ENCODE measurements at regions not wholly inside any gene's neighbourhood (a gene's known extent, or its start where the extent isn't known, plus 50 kb on each side); places are given as distances from the start of the nearest gene placed in this dataset.

- peaks cover 20 to 37% of the 10 kb centered on the region in 2 donors for H3K4me1 ChIP-seq (replicated peaks in 1 of 2)
- ATAC-seq (replicated peaks in 6 of 8) = peak; percentile 8 to 63 (median 49)
- H3K27ac ChIP-seq = no peak overlapping the region
- in situ Hi-C loops (cut with MboI; ENCODE audit: low pct_unique_long_range_greater_than_20kb in 2 of 9, low sequenced_read_pairs in 9 of 9, unreplicated experiment in 9 of 9) = no loop called here
- H3K4me3 ChIP-seq = no peak overlapping the region
- 8 to 96% (median 40%) methylated on average over 1 to 4 of the region's 9 CpGs; no CpG with 5 or more reads in 7 of the 10 experiments for WGBS, 10 experiments
Observed at GRCh38 chr12:124632519-124632984, 65.1 kb upstream of the NCOR2 start.

GRCh38 chr12:124631681-124632256, 64.4 kb upstream of the NCOR2 start:
- no peak overlapping the region for H3K27ac ChIP-seq
- peaks cover 16 to 35% of the 10 kb centered on the region in 2 donors for H3K4me1 ChIP-seq (replicated peaks in 1 of 2)
- no peak overlapping the region for H3K4me3 ChIP-seq
- in situ Hi-C loops (cut with MboI; ENCODE audit: low pct_unique_long_range_greater_than_20kb in 2 of 9, low sequenced_read_pairs in 9 of 9, unreplicated experiment in 9 of 9) = no loop called here
- WGBS, 10 experiments = 78 to 100% (median 87%) methylated on average over 1 to 5 of the region's 11 CpGs; no CpG with 5 or more reads in 3 of the 10 experiments
- ATAC-seq (replicated peaks in 6 of 8) = peak in 3 of 8 experiments; percentile 5 to 68 (median 40)

GRCh38 chr12:124630791-124631313, 63.4 kb upstream of the NCOR2 start:
- no peak for ATAC-seq (replicated peaks in 6 of 8)
- peaks cover 14 to 31% of the 10 kb centered on the region in 2 donors for H3K4me1 ChIP-seq (replicated peaks in 1 of 2)
- H3K4me3 ChIP-seq = no peak overlapping the region
- in situ Hi-C loops (cut with MboI; ENCODE audit: low pct_unique_long_range_greater_than_20kb in 2 of 9, low sequenced_read_pairs in 9 of 9, unreplicated experiment in 9 of 9) = no loop called here
- H3K27ac ChIP-seq = no peak overlapping the region
- WGBS, 10 experiments = 20 to 94% (median 76%) methylated on average over 1 to 12 of the region's 15 CpGs; no CpG with 5 or more reads in 3 of the 10 experiments

GRCh38 chr12:124629789-124630480, 62.5 kb upstream of the NCOR2 start:
- no peak for ATAC-seq (replicated peaks in 6 of 8)
- Histone ChIP-seq H3K4me1 (replicated peaks in 1 of 2) (peaks cover 14 to 29% of the 10 kb centered on the region in 2 donors), H3K27ac (no peak overlapping the region), H3K4me3 (no peak overlapping the region)
- in situ Hi-C loops (cut with MboI; ENCODE audit: low pct_unique_long_range_greater_than_20kb in 2 of 9, low sequenced_read_pairs in 9 of 9, unreplicated experiment in 9 of 9) = no loop called here
- WGBS, 10 experiments = 87 to 100% (median 98%) methylated on average over 1 to 11 of the region's 12 CpGs

- H3K4me1 ChIP-seq (replicated peaks in 1 of 2) = peaks cover 14 to 28% of the 10 kb centered on the region in 2 donors
- no peak overlapping the region for H3K4me3 ChIP-seq
- no peak overlapping the region for H3K27ac ChIP-seq
- ATAC-seq (replicated peaks in 6 of 8) = no peak
- WGBS, 10 experiments = 79 to 100% (median 93%) methylated on average over 1 to 5 of the region's 5 CpGs; no CpG with 5 or more reads in 4 of the 10 experiments
- in situ Hi-C loops (cut with MboI; ENCODE audit: low pct_unique_long_range_greater_than_20kb in 2 of 9, low sequenced_read_pairs in 9 of 9, unreplicated experiment in 9 of 9) = no loop called here
Observed at GRCh38 chr12:124629117-124629516, 61.7 kb upstream of the NCOR2 start.

GRCh38 chr12:124627956-124628355, 60.5 kb upstream of the NCOR2 start:
- WGBS, 10 experiments = 80 to 100% (median 93%) methylated on average over 1 to 3 of the region's 3 CpGs
- Histone ChIP-seq H3K27ac (no peak overlapping the region), H3K4me1 (replicated peaks in 1 of 2) (peaks cover 14 to 16% of the 10 kb centered on the region in 2 donors), H3K4me3 (no peak overlapping the region)
- no peak for ATAC-seq (replicated peaks in 6 of 8)
- in situ Hi-C loops (cut with MboI; ENCODE audit: low pct_unique_long_range_greater_than_20kb in 2 of 9, low sequenced_read_pairs in 9 of 9, unreplicated experiment in 9 of 9) = no loop called here

GRCh38 chr12:124626971-124627411, 59.6 kb upstream of the NCOR2 start:
- Histone ChIP-seq H3K4me1 (replicated peaks in 1 of 2) (peaks cover 6 to 7% of the 10 kb centered on the region in 2 donors), H3K27ac (no peak overlapping the region), H3K4me3 (no peak overlapping the region)
- no peak for ATAC-seq (replicated peaks in 6 of 8)
- 23 to 100% (median 83%) methylated on average over 1 to 3 of the region's 5 CpGs; no CpG with 5 or more reads in 3 of the 10 experiments for WGBS, 10 experiments
- in situ Hi-C loops (cut with MboI; ENCODE audit: low pct_unique_long_range_greater_than_20kb in 2 of 9, low sequenced_read_pairs in 9 of 9, unreplicated experiment in 9 of 9) = no loop called here

GRCh38 chr12:124625867-124626675, 58.7 kb upstream of the NCOR2 start:
- peak; percentile 48 to 97 (median 86) for ATAC-seq (replicated peaks in 6 of 8)
- H3K27ac ChIP-seq = peak overlapping the region in 1 of 2 donors; percentile 10
- peaks cover 7 to 8% of the 10 kb centered on the region in 2 donors for H3K4me1 ChIP-seq (replicated peaks in 1 of 2)
- in situ Hi-C loops (cut with MboI; ENCODE audit: low pct_unique_long_range_greater_than_20kb in 2 of 9, low sequenced_read_pairs in 9 of 9, unreplicated experiment in 9 of 9) = no loop called here
- WGBS, 10 experiments = 23 to 80% (median 60%) methylated on average over 1 to 8 of the region's 15 CpGs; no CpG with 5 or more reads in 2 of the 10 experiments
- no peak overlapping the region for H3K4me3 ChIP-seq

GRCh38 chr12:124624823-124625222, 57.4 kb upstream of the NCOR2 start:
- 40 to 100% (median 86%) methylated on average over 1 to 6 of the region's 10 CpGs; no CpG with 5 or more reads in 3 of the 10 experiments for WGBS, 10 experiments
- in situ Hi-C loops (cut with MboI; ENCODE audit: low pct_unique_long_range_greater_than_20kb in 2 of 9, low sequenced_read_pairs in 9 of 9, unreplicated experiment in 9 of 9) = no loop called here
- Histone ChIP-seq H3K4me3 (no peak overlapping the region), H3K27ac (no peak overlapping the region), H3K4me1 (replicated peaks in 1 of 2) (peaks cover 7 to 11% of the 10 kb centered on the region in 2 donors)
- ATAC-seq (replicated peaks in 6 of 8) = no peak

GRCh38 chr12:124623344-124624035, 56.1 kb upstream of the NCOR2 start:
- WGBS, 10 experiments = 67 to 100% (median 83%) methylated on average over 1 to 9 of the region's 14 CpGs; no CpG with 5 or more reads in 3 of the 10 experiments
- Histone ChIP-seq H3K4me1 (replicated peaks in 1 of 2) (peaks cover 7 to 11% of the 10 kb centered on the region in 2 donors), H3K4me3 (no peak overlapping the region), H3K27ac (no peak overlapping the region)
- in situ Hi-C loops (cut with MboI; ENCODE audit: low pct_unique_long_range_greater_than_20kb in 2 of 9, low sequenced_read_pairs in 9 of 9, unreplicated experiment in 9 of 9) = no loop called here
- ATAC-seq (replicated peaks in 6 of 8) = no peak

- ATAC-seq (replicated peaks in 6 of 8) = no peak
- WGBS, 10 experiments = 33 to 100% (median 80%) methylated on average over 1 to 7 of the region's 10 CpGs; no CpG with 5 or more reads in 5 of the 10 experiments
- Histone ChIP-seq H3K27ac (no peak overlapping the region), H3K4me1 (replicated peaks in 1 of 2) (peaks cover 10 to 11% of the 10 kb centered on the region in 2 donors), H3K4me3 (no peak overlapping the region)
- in situ Hi-C loops (cut with MboI; ENCODE audit: low pct_unique_long_range_greater_than_20kb in 2 of 9, low sequenced_read_pairs in 9 of 9, unreplicated experiment in 9 of 9) = no loop called here
Observed at GRCh38 chr12:124622764-124623163, 55.4 kb upstream of the NCOR2 start.

GRCh38 chr12:124622331-124622730, 54.9 kb upstream of the NCOR2 start:
- no peak for ATAC-seq (replicated peaks in 6 of 8)
- whole genome bisulfite sequencing, 10 experiments = 41 to 100% (median 88%) methylated on average over 2 to 7 of the region's 7 CpGs; no CpG with 5 or more reads in 5 of the 10 experiments
- in situ Hi-C loops (cut with MboI; ENCODE audit: low pct_unique_long_range_greater_than_20kb in 2 of 9, low sequenced_read_pairs in 9 of 9, unreplicated experiment in 9 of 9) = no loop called here
- no peak overlapping the region for H3K27ac ChIP-seq
- peaks cover 11 to 14% of the 10 kb centered on the region in 2 donors for H3K4me1 ChIP-seq (replicated peaks in 1 of 2)
- H3K4me3 ChIP-seq = no peak overlapping the region
